ENCODE measurements at regions not wholly inside any gene's neighbourhood (a gene's known extent, or its start where the extent isn't known, plus 50 kb on each side); places are given as distances from the start of the nearest gene placed in this dataset.

GRCh38 chr10:121179006-121179405 lies 327.8 kb downstream of the WDR11 start:
- no peak for DNase-seq (ENCODE audit: low spot score)

- DNase-seq (ENCODE audit: low spot score): no peak
Observed at GRCh38 chr10:121182219-121182618, 331.1 kb downstream of the WDR11 start.

- no peak for DNase-seq (ENCODE audit: low spot score)
Observed at GRCh38 chr10:121183236-121183635, 332.1 kb downstream of the WDR11 start.

- DNase-seq (ENCODE audit: low spot score): no peak
Observed at GRCh38 chr10:121183707-121184106, 332.5 kb downstream of the WDR11 start.

GRCh38 chr10:121185816-121186455 lies 334.8 kb downstream of the WDR11 start:
- peak; percentile 91 for DNase-seq (ENCODE audit: low spot score)

- no peak for DNase-seq (ENCODE audit: low spot score)
Observed at GRCh38 chr10:121187391-121187790, 336.2 kb downstream of the WDR11 start.

GRCh38 chr10:121188005-121188404 lies 336.8 kb downstream of the WDR11 start:
- DNase-seq (ENCODE audit: low spot score): peak; percentile 84

GRCh38 chr10:121189066-121189465 lies 337.9 kb downstream of the WDR11 start:
- DNase-seq (ENCODE audit: low spot score): no peak

GRCh38 chr10:121194696-121195523 lies 343.7 kb downstream of the WDR11 start:
- no peak for DNase-seq (ENCODE audit: low spot score)

- no peak for DNase-seq (ENCODE audit: low spot score)
Observed at GRCh38 chr10:121195524-121195910, 344.4 kb downstream of the WDR11 start.

- no peak for DNase-seq (ENCODE audit: low spot score)
Observed at GRCh38 chr10:121199081-121199480, 347.9 kb downstream of the WDR11 start.

GRCh38 chr10:121205625-121206024 lies 354.5 kb downstream of the WDR11 start:
- DNase-seq (ENCODE audit: low spot score): no peak

GRCh38 chr10:121211446-121211845 lies 360.3 kb downstream of the WDR11 start:
- DNase-seq (ENCODE audit: low spot score): no peak

- no peak for DNase-seq (ENCODE audit: low spot score)
Observed at GRCh38 chr10:121213437-121213836, 362.3 kb downstream of the WDR11 start.

- DNase-seq (ENCODE audit: low spot score): no peak
Observed at GRCh38 chr10:121216295-121216694, 365.1 kb downstream of the WDR11 start.

- peak; percentile 92 for DNase-seq (ENCODE audit: low spot score)
Observed at GRCh38 chr10:121216721-121217181, 365.6 kb downstream of the WDR11 start.

GRCh38 chr10:121217331-121217730 lies 366.2 kb downstream of the WDR11 start:
- DNase-seq (ENCODE audit: low spot score): no peak

- no peak for DNase-seq (ENCODE audit: low spot score)
Observed at GRCh38 chr10:121221072-121221471, 369.9 kb downstream of the WDR11 start.

- DNase-seq (ENCODE audit: low spot score): no peak
Observed at GRCh38 chr10:121221991-121222390, 370.8 kb downstream of the WDR11 start.

GRCh38 chr10:121222842-121223241 lies 371.7 kb downstream of the WDR11 start:
- DNase-seq (ENCODE audit: low spot score): no peak

GRCh38 chr10:121231079-121231478 lies 367.2 kb downstream of the FGFR2 start:
- DNase-seq (ENCODE audit: low spot score): no peak

- no peak for DNase-seq (ENCODE audit: low spot score)
Observed at GRCh38 chr10:121232494-121232893, 365.8 kb downstream of the FGFR2 start.

GRCh38 chr10:121235692-121236091 lies 362.6 kb downstream of the FGFR2 start:
- DNase-seq (ENCODE audit: low spot score): no peak

Measured in globus pallidus (tissue), 1 donor.